SJSA1 (cell line): ENCODE measurements at regions not wholly inside any gene's neighbourhood (a gene's known extent, or its start where the extent isn't known, plus 50 kb on each side); places are given as distances from the start of the nearest gene placed in this dataset.

Experiments
- DNase-seq, 2 experiments: peaks; one replicate each; pipeline ENCODE4 v3.0.0-alpha.2; 2015 to 2020; ENCODE audit warnings: low spot score in 2 of 2, low read depth in 1 of 2
- H3K27ac ChIP-seq: fragments of 250-450 bp; sonication (Bioruptor Pico); 2 replicates; pipeline ENCODE4 v1.5.1; 2020; ENCODE audit warnings: mild to moderate bottlenecking, moderate library complexity
- H3K27me3 ChIP-seq: fragments of 250-450 bp; sonication (Bioruptor Pico); replicated peaks from 2 replicates; pipeline ENCODE4 v1.5.1; 2020; ENCODE audit warnings: mild to moderate bottlenecking, moderate library complexity
- H3K36me3 ChIP-seq: fragments of 250-450 bp; sonication (Bioruptor Pico); 2 replicates; pipeline ENCODE4 v1.5.1; 2020; ENCODE audit warnings: mild to moderate bottlenecking
- H3K4me1 ChIP-seq: fragments of 250-450 bp; sonication (Bioruptor Pico); replicated peaks from 2 replicates; pipeline ENCODE4 v1.6.1; 2021; ENCODE audit warnings: mild to moderate bottlenecking
- H3K4me3 ChIP-seq: fragments of 250-450 bp; sonication (Bioruptor Pico); 2 replicates; pipeline ENCODE4 v1.5.1; 2020; ENCODE audit warnings: mild to moderate bottlenecking
- H3K9me3 ChIP-seq: fragments of 250-450 bp; sonication (Bioruptor Pico); replicated peaks from 2 replicates; pipeline ENCODE4 v1.5.1; 2020; ENCODE audit warnings: mild to moderate bottlenecking

DNA sequence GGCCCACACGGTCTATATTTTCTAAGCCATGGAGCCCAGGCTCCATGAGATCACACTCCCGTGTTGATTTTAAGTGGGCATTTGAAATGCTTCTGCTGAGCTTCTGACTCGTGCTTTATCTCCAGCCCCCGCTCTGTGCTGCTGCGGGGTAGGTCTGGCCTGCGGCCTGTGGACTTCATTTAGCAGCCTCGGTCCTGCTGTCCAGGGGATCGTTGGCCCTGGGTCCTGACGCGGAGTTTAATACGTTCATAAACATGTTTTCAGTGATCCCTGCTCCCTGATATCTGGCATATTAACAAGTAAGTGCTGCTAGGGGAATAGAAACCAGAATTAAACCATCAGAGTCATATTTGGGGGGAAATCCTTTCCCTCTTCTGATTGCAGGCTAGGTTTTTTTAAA lies 540.3 kb upstream of the MGMT start:
- Histone ChIP-seq H3K27me3 (no peaks in the 10 kb centered on the region), H3K4me1 (no peaks in the 10 kb centered on the region), H3K27ac (no peak overlapping the region), H3K4me3 (no peak overlapping the region), H3K9me3 (peaks cover 7% of the 10 kb centered on the region), H3K36me3 (no peaks in the 10 kb centered on the region)
- no peak for DNase-seq

DNA sequence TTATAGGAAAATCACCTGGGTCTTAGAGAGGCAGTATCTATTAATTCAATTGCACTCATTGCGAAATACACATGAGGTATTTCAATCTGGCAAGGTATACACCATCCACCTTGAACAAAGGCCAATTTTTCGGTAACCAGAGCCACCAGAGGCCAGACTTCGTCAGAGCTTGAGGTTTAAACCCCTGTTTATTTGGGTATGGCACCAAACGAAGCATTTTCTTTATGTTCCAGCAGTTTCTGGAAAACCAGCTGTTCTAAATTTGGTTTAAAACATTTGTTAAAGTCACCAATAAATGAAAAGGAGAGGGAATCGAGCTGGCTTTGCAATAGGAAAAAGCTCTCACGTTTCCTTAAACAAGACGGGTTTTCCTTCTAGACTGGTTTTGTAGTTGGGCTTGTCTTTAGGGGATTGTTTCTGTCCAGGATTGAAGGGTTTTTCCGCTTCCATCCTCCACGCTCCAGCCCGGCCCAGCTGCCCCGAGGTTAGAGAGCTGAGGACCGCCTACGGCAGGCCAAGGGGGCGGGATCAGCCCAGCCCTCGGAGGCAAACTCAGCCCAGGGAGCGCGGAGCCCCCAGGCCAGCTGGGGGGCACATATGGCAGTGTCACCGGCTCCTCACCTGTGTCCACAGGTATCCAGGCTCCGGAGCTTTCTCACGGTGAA lies 539.4 kb upstream of the MGMT start:
- no peaks in the 10 kb centered on the region for H3K27me3 ChIP-seq
- no peak overlapping the region for H3K4me3 ChIP-seq
- H3K9me3 ChIP-seq, result peaks cover 7% of the 10 kb centered on the region
- no peak overlapping the region for H3K27ac ChIP-seq
- no peak for DNase-seq
- no peaks in the 10 kb centered on the region for H3K4me1 ChIP-seq
- H3K36me3 ChIP-seq, result no peaks in the 10 kb centered on the region

GRCh38 chr10:128928231-128928836 lies 538.7 kb upstream of the MGMT start:
- no peak for DNase-seq
- no peaks in the 10 kb centered on the region for H3K4me1 ChIP-seq
- H3K27ac ChIP-seq, result no peak overlapping the region
- H3K36me3 ChIP-seq, result no peaks in the 10 kb centered on the region
- H3K4me3 ChIP-seq, result no peak overlapping the region
- peaks cover 7% of the 10 kb centered on the region for H3K9me3 ChIP-seq
- H3K27me3 ChIP-seq, result no peaks in the 10 kb centered on the region

DNA sequence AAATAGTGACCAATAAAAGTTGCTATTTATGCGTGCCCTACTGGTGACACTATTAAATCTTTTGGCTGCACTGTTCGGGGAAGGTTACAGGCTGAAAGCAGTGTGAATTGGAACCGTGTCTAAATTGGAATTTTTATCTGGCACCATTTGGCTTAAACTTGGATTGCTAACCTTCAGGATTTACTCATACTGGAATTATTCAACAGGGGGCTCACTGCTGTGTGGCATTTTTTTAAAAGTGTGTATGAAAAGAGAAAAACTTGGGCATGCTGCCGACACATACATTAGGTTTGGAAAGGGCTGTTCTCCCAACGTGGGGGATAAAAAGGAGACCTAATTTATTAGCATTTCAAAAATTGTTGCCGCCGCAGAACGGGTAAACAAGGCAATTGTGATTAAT lies 537.9 kb upstream of the MGMT start:
- Histone ChIP-seq H3K4me3 (no peak overlapping the region), H3K27me3 (no peaks in the 10 kb centered on the region), H3K9me3 (peaks cover 7% of the 10 kb centered on the region), H3K4me1 (no peaks in the 10 kb centered on the region), H3K36me3 (no peaks in the 10 kb centered on the region), H3K27ac (no peak overlapping the region)
- no peak for DNase-seq

GRCh38 chr10:128929767-128930166 lies 537.3 kb upstream of the MGMT start:
- H3K36me3 ChIP-seq, result no peaks in the 10 kb centered on the region
- no peaks in the 10 kb centered on the region for H3K27me3 ChIP-seq
- no peak for DNase-seq
- H3K9me3 ChIP-seq, result peaks cover 7% of the 10 kb centered on the region
- no peaks in the 10 kb centered on the region for H3K4me1 ChIP-seq
- no peak overlapping the region for H3K4me3 ChIP-seq
- no peak overlapping the region for H3K27ac ChIP-seq

GRCh38 chr10:128930515-128930914 lies 536.5 kb upstream of the MGMT start:
- Histone ChIP-seq H3K27me3 (no peaks in the 10 kb centered on the region), H3K4me3 (no peak overlapping the region), H3K4me1 (no peaks in the 10 kb centered on the region), H3K27ac (no peak overlapping the region), H3K9me3 (peaks cover 4% of the 10 kb centered on the region), H3K36me3 (no peaks in the 10 kb centered on the region)
- DNase-seq, result no peak

DNA sequence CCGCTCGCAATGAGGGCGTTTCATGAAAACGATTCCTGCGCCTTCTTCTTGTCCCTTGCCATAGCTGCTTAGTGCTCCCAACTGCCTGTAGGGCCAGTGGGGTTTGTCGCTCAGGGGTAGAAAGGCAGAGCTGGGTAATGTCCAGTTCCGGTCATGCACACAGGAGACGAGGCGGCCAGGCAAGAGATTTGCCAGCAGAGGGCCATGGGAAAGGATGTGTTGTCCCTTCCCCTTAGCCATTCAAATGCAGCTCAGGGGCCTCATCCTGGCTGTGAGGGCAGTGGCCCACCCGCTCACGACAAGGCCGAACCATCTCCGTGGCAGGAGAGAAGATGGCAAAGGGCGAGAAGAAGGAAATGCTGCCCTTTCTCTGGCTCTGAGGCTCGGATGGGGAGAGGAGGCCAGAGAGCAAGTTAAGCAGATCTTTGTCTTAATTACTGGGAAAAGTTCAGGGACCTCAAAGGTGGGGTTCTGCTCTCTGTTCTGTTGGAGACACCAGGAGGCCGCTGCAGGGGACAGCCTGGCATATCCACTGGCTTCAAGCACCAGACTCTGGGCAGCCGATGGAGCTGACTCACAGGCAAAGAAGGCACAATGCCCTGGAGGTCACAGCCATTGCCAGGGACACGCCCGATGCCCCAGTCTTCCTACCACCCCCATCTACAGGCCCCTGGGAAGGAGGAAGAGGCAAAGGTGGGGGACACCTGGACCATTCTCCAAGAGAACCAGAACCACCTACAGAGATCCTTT lies 534.8 kb upstream of the MGMT start:
- Histone ChIP-seq H3K9me3 (peaks cover 7% of the 10 kb centered on the region), H3K36me3 (no peaks in the 10 kb centered on the region), H3K27me3 (no peaks in the 10 kb centered on the region), H3K27ac (no peak overlapping the region), H3K4me1 (no peaks in the 10 kb centered on the region), H3K4me3 (no peak overlapping the region)
- no peak for DNase-seq

DNA sequence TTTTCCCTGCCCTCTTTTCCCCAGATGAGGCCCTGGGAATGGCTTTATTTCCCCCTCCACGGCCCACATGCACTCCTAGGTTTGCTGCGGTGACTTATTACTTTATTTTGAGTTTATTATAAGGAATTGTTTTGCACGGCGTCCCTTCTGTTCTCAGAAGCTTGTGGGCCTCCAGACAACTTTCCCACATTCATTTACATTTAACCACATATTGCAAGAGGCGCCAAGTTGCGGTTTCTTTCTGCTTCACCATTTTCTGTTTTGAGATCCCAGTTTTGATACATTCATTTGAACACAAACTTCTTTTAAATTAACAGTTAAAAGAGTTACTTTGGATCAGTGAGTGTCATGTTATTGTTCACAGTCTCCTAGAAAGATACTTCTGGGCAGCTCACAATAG lies 532.5 kb upstream of the MGMT start:
- Histone ChIP-seq H3K9me3 (peaks cover 5% of the 10 kb centered on the region), H3K4me1 (no peaks in the 10 kb centered on the region), H3K27me3 (no peaks in the 10 kb centered on the region), H3K36me3 (no peaks in the 10 kb centered on the region), H3K27ac (no peak overlapping the region), H3K4me3 (no peak overlapping the region)
- no peak for DNase-seq

GRCh38 chr10:128936392-128936791 lies 530.6 kb upstream of the MGMT start:
- no peak for DNase-seq
- Histone ChIP-seq H3K27ac (no peak overlapping the region), H3K4me3 (no peak overlapping the region), H3K4me1 (no peaks in the 10 kb centered on the region), H3K9me3 (peaks cover 5% of the 10 kb centered on the region), H3K36me3 (no peaks in the 10 kb centered on the region), H3K27me3 (no peaks in the 10 kb centered on the region)

DNA sequence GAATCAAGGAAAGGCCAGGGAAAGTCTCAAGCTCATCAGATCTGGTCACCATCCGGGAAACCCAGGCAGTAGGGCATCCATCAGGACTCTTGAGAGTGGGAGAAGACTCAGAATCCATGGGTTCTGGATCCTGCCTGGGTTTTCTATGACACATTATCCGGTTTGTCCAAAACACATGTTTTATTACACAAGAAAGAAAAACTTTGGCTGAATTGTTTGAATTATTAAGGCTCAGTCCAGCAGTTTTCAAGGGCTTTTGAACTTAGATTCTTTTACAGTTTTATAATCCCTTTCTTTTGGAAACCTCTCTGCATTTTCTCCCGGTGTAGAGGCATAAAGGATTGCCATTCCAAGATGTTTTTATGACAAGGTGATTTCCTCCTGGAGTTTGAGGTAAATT lies 528.5 kb upstream of the MGMT start:
- H3K27me3 ChIP-seq, result no peaks in the 10 kb centered on the region
- peaks cover 5% of the 10 kb centered on the region for H3K9me3 ChIP-seq
- DNase-seq, result no peak
- H3K4me1 ChIP-seq, result no peaks in the 10 kb centered on the region
- H3K27ac ChIP-seq, result no peak overlapping the region
- H3K4me3 ChIP-seq, result no peak overlapping the region
- no peaks in the 10 kb centered on the region for H3K36me3 ChIP-seq

DNA sequence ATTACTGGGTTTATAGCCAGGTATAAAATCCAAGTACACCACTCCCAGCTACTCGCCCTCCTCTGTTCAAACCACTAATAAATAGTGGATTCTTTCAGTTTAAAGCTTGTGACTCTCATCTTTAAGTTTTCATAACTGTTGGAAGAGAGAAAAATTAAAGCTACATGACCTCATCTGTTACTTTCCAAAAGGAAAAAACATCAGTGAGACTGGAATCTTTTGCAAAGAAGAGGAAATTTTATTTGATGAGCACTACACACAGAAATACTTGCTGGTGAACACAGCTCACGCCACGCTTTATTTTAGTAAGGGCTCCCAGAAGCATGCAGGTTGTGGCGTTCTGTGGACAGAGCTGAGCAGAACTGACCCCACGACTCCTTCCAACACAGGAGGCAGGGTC lies 527.0 kb upstream of the MGMT start:
- no peak overlapping the region for H3K4me3 ChIP-seq
- H3K4me1 ChIP-seq, result no peaks in the 10 kb centered on the region
- H3K27ac ChIP-seq, result no peak overlapping the region
- H3K27me3 ChIP-seq, result no peaks in the 10 kb centered on the region
- H3K9me3 ChIP-seq, result peaks cover 10% of the 10 kb centered on the region
- DNase-seq, result no peak
- H3K36me3 ChIP-seq, result no peaks in the 10 kb centered on the region

- Histone ChIP-seq H3K4me3 (no peak overlapping the region), H3K9me3 (peaks cover 21% of the 10 kb centered on the region)
These were observed 523.9 kb upstream of the MGMT start for GRCh38 chr10:128943111-128943510.

DNA sequence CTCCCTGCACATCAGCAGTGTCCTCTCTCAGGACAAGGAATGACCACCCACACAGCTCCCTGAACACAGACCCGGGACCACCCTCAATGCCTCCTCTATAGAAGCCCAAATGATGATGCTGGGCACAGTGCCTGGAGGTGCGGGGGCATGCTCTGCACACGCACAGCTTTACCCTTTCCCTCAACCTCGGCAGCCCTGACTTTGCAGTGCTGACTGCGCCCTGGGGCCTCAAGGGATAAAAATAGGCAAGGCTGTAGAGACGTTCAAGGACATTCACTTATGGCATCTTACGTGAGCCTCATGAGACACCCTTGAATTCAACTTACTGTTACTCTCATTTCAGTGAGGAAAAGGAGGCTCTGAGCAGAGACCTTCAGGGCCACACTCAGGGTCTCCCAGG lies 521.6 kb upstream of the MGMT start:
- peaks cover 21% of the 10 kb centered on the region for H3K9me3 ChIP-seq
- H3K4me3 ChIP-seq, result no peak overlapping the region
- H3K27ac ChIP-seq, result no peak overlapping the region
- no peaks in the 10 kb centered on the region for H3K27me3 ChIP-seq
- no peaks in the 10 kb centered on the region for H3K4me1 ChIP-seq
- no peak for DNase-seq
- H3K36me3 ChIP-seq, result no peaks in the 10 kb centered on the region

More at GRCh38 chr10:128943111-128943510, 523.9 kb upstream of the MGMT start:
- Histone ChIP-seq H3K27ac (no peak overlapping the region), H3K4me1 (no peaks in the 10 kb centered on the region), H3K27me3 (no peaks in the 10 kb centered on the region), H3K36me3 (no peaks in the 10 kb centered on the region)
- DNase-seq, result no peak

DNA sequence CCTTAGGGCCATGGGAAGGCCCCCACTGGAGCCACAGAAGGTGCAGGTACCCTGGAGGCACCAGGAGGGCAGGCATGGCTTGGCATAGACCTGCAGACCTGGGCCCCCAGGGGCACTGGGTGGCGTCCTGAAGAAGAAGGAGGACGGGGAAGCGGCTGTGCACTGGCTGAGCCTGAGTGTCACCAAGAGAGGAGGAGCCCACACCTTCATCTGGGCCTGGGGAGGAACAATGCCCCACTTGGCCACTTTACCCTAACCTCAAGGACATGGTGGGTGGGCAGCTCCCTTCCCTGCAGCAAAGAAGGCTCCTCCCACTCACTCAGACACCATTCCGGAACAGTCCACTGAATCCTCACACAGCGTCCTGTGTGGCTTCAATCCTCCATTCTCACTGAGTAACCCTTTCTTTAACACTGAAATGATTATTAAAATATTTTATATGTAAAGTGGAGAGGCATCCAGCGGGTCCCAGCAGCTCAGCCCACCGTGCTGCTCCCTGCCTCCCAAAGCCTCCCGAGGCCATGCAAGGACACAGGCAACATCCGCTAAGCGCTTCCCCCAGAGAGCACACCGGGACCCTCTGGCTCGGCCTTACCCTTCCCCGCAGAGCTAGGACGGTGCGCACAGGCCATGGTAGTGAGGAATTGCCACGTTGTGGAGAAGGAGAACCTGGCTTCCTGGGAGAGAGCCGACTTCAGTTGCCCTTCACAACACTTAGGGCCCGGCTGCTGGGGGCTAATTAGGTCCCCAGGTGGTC lies 516.7 kb upstream of the MGMT start:
- H3K27ac ChIP-seq, result no peak overlapping the region
- no peak for DNase-seq
- H3K27me3 ChIP-seq, result no peaks in the 10 kb centered on the region
- no peaks in the 10 kb centered on the region for H3K36me3 ChIP-seq
- peaks cover 16% of the 10 kb centered on the region for H3K9me3 ChIP-seq
- H3K4me3 ChIP-seq, result no peak overlapping the region
- H3K4me1 ChIP-seq, result no peaks in the 10 kb centered on the region
